HL-60 (cell line): ENCODE measurements at regions not wholly inside any gene's neighbourhood (a gene's known extent, or its start where the extent isn't known, plus 50 kb on each side); places are given as distances from the start of the nearest gene placed in this dataset.

ENCODE experiments used
- CTCF ChIP-seq: IDR thresholded peaks from one replicate; pipeline ENCODE4 v1.5.1; 2011; ENCODE audit warnings: low read length, control low read depth, inconsistent platforms; ENCODE audit not compliant: insufficient read depth
- POLR2AphosphoS5 ChIP-seq: IDR thresholded peaks from 2 replicates; pipeline ENCODE4 v1.6.1; 2012; ENCODE audit warnings: low read depth
- REST ChIP-seq: IDR thresholded peaks from 2 replicates; pipeline ENCODE4 v1.6.1; 2012; ENCODE audit warnings: low read depth; ENCODE audit not compliant: insufficient replicate concordance

GRCh38 chr2:196316050-196316430 lies 144.7 kb upstream of the STK17B start:
- no peak for TF ChIP-seq POLR2AphosphoS5
- TF ChIP-seq CTCF = no peak
- no peak for TF ChIP-seq REST
